Parathyroid adenoma (tissue), 2 donors: ENCODE measurements at regions not wholly inside any gene's neighbourhood (a gene's known extent, or its start where the extent isn't known, plus 50 kb on each side); places are given as distances from the start of the nearest gene placed in this dataset.
A peak's percentile ranks its signal among the peaks of the same experiment; 100 is the strongest.

ENCODE experiments used
- H2AFZ ChIP-seq: fragments of 300-600 bp; sonication (generic); one replicate; pipeline ENCODE4 v1.7.0; 2017; ENCODE audit warnings: antibody characterized with exemption, mild to moderate bottlenecking
- H3K27ac ChIP-seq: fragments of 300-600 bp; sonication (generic); one replicate; pipeline ENCODE4 v1.7.0; 2017
- H3K27me3 ChIP-seq: fragments of 300-600 bp; sonication (generic); one replicate; pipeline ENCODE4 v1.7.0; 2017; ENCODE audit warnings: low read length; ENCODE audit not compliant: control insufficient read depth, insufficient read depth
- H3K36me3 ChIP-seq: fragments of 300-600 bp; sonication (generic); one replicate; pipeline ENCODE4 v1.7.0; 2017; ENCODE audit warnings: low read length; ENCODE audit not compliant: control insufficient read depth, insufficient read depth
- H3K4me1 ChIP-seq: fragments of 300-600 bp; sonication (generic); one replicate; pipeline ENCODE4 v1.7.0; 2017; ENCODE audit warnings: control low read depth
- H3K4me2 ChIP-seq: fragments of 300-600 bp; sonication (generic); one replicate; pipeline ENCODE4 v1.7.0; 2017; ENCODE audit warnings: low read length
- H3K4me3 ChIP-seq: fragments of 300-600 bp; sonication (generic); one replicate; pipeline ENCODE4 v1.7.0; 2017; ENCODE audit warnings: low read depth, low read length
- H3K79me2 ChIP-seq: fragments of 300-600 bp; sonication (generic); one replicate; pipeline ENCODE4 v1.7.0; 2017; ENCODE audit warnings: control low read depth
- H3K9ac ChIP-seq: fragments of 300-600 bp; sonication (generic); one replicate; pipeline ENCODE4 v1.7.0; 2017; ENCODE audit warnings: mild to moderate bottlenecking
- H3K9me3 ChIP-seq: fragments of 300-600 bp; sonication (generic); one replicate; pipeline ENCODE4 v1.7.0; 2017; ENCODE audit warnings: low read length; ENCODE audit not compliant: control insufficient read depth
- TF ChIP-seq, protein P1 (sequence below): fragments of 300-600 bp; sonication (generic); IDR thresholded peaks from one replicate; pipeline ENCODE4 v1.7.0; 2017; ENCODE audit warnings: antibody characterized with exemption, mild to moderate bottlenecking
- donor health status: primary hyperparathyroidism.

DNA sequence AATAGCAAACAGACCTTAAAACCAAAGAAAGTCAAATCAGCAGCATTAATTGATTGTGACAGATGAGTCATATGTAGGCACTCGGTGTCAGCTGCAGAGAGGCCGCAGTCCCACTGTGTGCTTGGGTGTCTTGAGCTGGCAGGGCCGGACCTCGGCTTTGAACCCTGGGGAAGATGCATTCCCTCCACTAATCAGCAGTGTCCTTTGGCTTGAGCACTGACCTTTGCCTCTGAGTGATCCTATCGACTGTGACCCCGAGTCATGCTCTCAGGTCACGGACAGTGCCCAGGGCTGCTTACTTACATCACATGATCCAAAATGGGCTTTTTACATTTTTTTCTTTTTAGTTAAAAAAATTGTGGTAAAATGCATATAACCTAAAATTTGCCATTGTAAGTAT lies 188.7 kb downstream of the GADD45G start:
- Histone ChIP-seq H3K27ac (no peak overlapping the region), H3K36me3 (no peaks in the 10 kb centered on the region), H2AFZ (no peak overlapping the region), H3K9me3 (no peaks in the 10 kb centered on the region), H3K4me3 (no peak overlapping the region), H3K4me1 (peaks cover 9% of the 10 kb centered on the region), H3K9ac (no peak overlapping the region), H3K27me3 (no peaks in the 10 kb centered on the region), H3K79me2 (no peaks in the 10 kb centered on the region), H3K4me2 (no peak overlapping the region)
- TF ChIP-seq, protein P1, sequence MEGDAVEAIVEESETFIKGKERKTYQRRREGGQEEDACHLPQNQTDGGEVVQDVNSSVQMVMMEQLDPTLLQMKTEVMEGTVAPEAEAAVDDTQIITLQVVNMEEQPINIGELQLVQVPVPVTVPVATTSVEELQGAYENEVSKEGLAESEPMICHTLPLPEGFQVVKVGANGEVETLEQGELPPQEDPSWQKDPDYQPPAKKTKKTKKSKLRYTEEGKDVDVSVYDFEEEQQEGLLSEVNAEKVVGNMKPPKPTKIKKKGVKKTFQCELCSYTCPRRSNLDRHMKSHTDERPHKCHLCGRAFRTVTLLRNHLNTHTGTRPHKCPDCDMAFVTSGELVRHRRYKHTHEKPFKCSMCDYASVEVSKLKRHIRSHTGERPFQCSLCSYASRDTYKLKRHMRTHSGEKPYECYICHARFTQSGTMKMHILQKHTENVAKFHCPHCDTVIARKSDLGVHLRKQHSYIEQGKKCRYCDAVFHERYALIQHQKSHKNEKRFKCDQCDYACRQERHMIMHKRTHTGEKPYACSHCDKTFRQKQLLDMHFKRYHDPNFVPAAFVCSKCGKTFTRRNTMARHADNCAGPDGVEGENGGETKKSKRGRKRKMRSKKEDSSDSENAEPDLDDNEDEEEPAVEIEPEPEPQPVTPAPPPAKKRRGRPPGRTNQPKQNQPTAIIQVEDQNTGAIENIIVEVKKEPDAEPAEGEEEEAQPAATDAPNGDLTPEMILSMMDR, result no peak

DNA sequence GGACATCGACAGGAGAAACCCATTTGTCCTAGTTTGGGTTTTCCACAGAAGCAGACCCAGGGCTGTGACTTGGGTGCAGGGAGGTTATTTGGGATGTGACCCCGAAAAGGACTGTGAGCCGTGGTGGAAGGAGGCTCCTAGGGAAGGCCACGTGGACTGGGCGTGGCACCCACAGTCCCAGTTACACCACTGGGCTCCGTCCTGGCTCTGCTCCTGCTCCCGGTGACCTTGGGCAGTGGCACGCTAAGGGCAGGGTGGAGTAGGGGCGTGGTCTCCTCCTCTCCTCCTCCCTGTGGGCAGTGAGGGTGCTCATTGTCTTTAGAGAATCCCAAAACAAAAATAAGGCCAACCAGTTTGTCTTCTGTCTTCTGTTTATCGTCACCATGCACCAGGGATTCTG lies 190.1 kb downstream of the GADD45G start:
- H3K4me3 ChIP-seq, result no peak overlapping the region
- no peaks in the 10 kb centered on the region for H3K36me3 ChIP-seq
- no peak overlapping the region for H3K9ac ChIP-seq
- H3K9me3 ChIP-seq, result no peaks in the 10 kb centered on the region
- H3K4me1 ChIP-seq, result peaks cover 14% of the 10 kb centered on the region
- no peaks in the 10 kb centered on the region for H3K79me2 ChIP-seq
- peak overlapping the region; percentile 51 for H3K27ac ChIP-seq
- TF ChIP-seq, protein P1, result no peak
- H2AFZ ChIP-seq, result no peak overlapping the region
- H3K4me2 ChIP-seq, result peak overlapping the region; percentile 47
- no peaks in the 10 kb centered on the region for H3K27me3 ChIP-seq

DNA sequence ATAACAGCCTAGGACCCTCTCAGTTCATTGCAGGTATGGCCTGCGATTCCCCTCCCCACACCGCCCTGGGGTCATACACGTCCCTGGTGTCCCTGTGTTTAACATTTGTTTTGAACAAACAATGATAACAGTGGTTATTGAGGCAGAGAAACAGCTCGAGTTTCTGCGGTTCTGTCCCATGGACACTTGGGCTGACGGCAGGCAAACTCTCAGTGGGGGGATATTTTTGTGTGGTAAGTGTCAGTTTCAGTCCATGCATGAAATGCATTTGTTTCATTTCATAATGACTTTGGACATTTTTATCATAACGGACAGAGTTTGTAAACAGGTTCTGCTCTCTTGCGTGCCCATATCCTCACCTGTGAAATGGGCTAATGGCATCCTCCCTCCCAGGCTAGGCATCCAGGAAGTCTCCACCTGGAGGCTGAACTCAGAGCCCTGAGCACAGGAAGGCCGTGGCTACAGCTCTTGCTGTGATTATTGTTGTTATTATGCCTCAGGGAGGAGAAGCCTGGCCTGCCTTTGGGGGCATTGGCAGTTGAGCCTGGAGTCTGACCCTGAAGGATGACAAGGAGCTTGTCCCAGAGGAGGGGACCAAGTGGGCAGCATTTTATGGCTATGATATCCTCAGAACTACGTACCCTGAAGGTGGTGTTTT lies 190.9 kb downstream of the GADD45G start:
- Histone ChIP-seq H3K9ac (no peak overlapping the region), H3K4me1 (peaks cover 14% of the 10 kb centered on the region), H3K27ac (peak overlapping the region; percentile 51), H3K27me3 (no peaks in the 10 kb centered on the region), H3K4me3 (no peak overlapping the region), H3K9me3 (no peaks in the 10 kb centered on the region), H3K36me3 (no peaks in the 10 kb centered on the region), H3K79me2 (no peaks in the 10 kb centered on the region), H2AFZ (no peak overlapping the region), H3K4me2 (peak overlapping the region; percentile 23)
- TF ChIP-seq, protein P1, result no peak

DNA sequence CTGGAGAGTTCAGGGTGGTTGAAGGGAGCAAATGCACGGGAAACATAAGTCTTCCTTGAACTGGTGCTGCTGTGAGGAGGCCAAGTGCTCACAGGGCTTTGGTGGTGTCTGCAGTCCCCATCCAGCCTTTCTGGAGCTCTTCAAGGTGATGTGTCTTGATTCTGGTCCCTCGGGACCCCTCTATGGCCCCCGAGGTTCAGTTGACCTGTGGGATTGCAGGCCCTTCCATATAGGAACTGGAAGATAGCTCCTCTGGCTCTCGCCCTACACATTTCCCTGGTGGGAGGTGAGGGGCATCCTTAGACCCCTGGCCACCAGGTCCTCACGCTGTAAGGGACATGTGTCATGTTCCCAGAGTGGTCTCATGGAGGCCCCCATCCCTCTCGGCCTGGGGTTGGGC lies 191.8 kb downstream of the GADD45G start:
- no peak overlapping the region for H3K9ac ChIP-seq
- H3K27ac ChIP-seq, result no peak overlapping the region
- peaks cover 15% of the 10 kb centered on the region for H3K4me1 ChIP-seq
- no peak overlapping the region for H2AFZ ChIP-seq
- H3K4me3 ChIP-seq, result no peak overlapping the region
- H3K27me3 ChIP-seq, result no peaks in the 10 kb centered on the region
- no peaks in the 10 kb centered on the region for H3K9me3 ChIP-seq
- no peak overlapping the region for H3K4me2 ChIP-seq
- no peaks in the 10 kb centered on the region for H3K36me3 ChIP-seq
- H3K79me2 ChIP-seq, result no peaks in the 10 kb centered on the region
- TF ChIP-seq, protein P1, result no peak

DNA sequence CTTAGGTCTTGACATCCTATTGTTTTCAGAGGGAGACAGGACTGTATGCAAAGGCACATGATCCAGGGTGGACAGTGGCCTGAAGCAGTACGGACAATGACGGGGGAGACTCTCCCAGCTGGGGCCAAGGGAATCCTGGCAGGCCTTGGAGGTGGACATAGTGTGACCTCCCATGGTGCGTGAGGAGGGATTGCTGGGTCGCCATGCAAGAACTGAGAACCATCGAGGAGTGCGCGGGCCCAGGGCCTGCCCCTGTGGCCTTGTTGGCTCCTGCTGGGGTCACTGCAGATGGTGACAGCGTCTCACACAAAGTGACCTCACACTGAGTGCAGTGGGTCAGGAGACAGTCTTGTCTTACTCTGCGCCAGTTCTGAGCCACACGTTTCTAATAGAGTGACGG lies 192.4 kb downstream of the GADD45G start:
- H3K4me3 ChIP-seq, result no peak overlapping the region
- H3K4me1 ChIP-seq, result peaks cover 21% of the 10 kb centered on the region
- H3K27me3 ChIP-seq, result no peaks in the 10 kb centered on the region
- TF ChIP-seq, protein P1, result no peak
- no peak overlapping the region for H2AFZ ChIP-seq
- H3K36me3 ChIP-seq, result no peaks in the 10 kb centered on the region
- H3K27ac ChIP-seq, result no peak overlapping the region
- H3K79me2 ChIP-seq, result no peaks in the 10 kb centered on the region
- H3K4me2 ChIP-seq, result no peak overlapping the region
- H3K9me3 ChIP-seq, result no peaks in the 10 kb centered on the region
- no peak overlapping the region for H3K9ac ChIP-seq
